GM12878 (cell line): ENCODE measurements at regions not wholly inside any gene's neighbourhood (a gene's known extent, or its start where the extent isn't known, plus 50 kb on each side); places are given as distances from the start of the nearest gene placed in this dataset.

ENCODE experiments used
- ATAC-seq: fragments of 200-7000 bp; cut with Tn5 transposase; 3 replicates; pipeline ENCODE4 v1.9.1; 2020; ENCODE audit warnings: mild to moderate bottlenecking, moderate library complexity
- BruUV-seq: library from RNA; stranded (reverse); fragments of 400-500 nt; replicated peaks from 2 replicates; lab custom pipeline; 2021; lab: Mats Ljungman, UMichigan
- CTCF ChIA-PET: fragments of 300-600 bp; sonication (Branson Sonifier 250); formaldehyde crosslinking; extraction: SDS; loops from one replicate; lab custom pipeline; 2021; ENCODE audit warnings: inconsistent platforms; lab: Yijun Ruan, JAX
- POLR2A ChIA-PET: fragments of 350-600 bp; formaldehyde crosslinking; extraction: SDS; loops from one replicate; lab custom pipeline; 2021; ENCODE audit warnings: inconsistent platforms; lab: Charles Lee
- RAD21 ChIA-PET: fragments of 300-600 bp; sonication (Branson Sonifier 250); formaldehyde crosslinking; loops from one replicate; lab custom pipeline; 2023; ENCODE audit warnings: antibody characterized with exemption; ENCODE audit not compliant: unreplicated experiment; lab: Charles Lee
- SMC1A ChIA-PET: fragments of 300-600 bp; sonication (Branson Sonifier 250); formaldehyde crosslinking; loops from one replicate; lab custom pipeline; 2023; ENCODE audit not compliant: unreplicated experiment, uncharacterized antibody; lab: Charles Lee
- DNase-seq: peaks from one replicate; pipeline ENCODE4 v3.0.0-alpha.2; 2011; ENCODE audit warnings: low read depth, low spot score
- FAIRE-seq: peaks from 3 replicates; lab custom pipeline; 2011; peaks lifted over from hg19 to GRCh38; lab: Jason Lieb, UNC
- H2AFZ ChIP-seq: 2 replicates; pipeline ENCODE4 v1.6.0; 2011; ENCODE audit warnings: low read depth, low read length, control low read depth; ENCODE audit not compliant: control insufficient read depth
- H3K27ac ChIP-seq: 2 replicates; pipeline ENCODE4 v1.5.1; 2011; ENCODE audit warnings: control low read depth; ENCODE audit not compliant: control insufficient read depth, insufficient read depth
- H3K27me3 ChIP-seq, 2 experiments: replicated peaks in 1 of 2; 2 replicates each; pipeline versions ENCODE4 v1.6.0 to v1.6.1; 2011; ENCODE audit warnings: low read length in 1 of 2; ENCODE audit not compliant: control insufficient read depth in 2 of 2, insufficient read depth in 2 of 2
- H3K36me3 ChIP-seq, 2 experiments: 2 replicates each; pipeline ENCODE4 v1.5.1; 2011; ENCODE audit warnings: low read length in 1 of 2; ENCODE audit not compliant: control insufficient read depth in 2 of 2, insufficient read depth in 2 of 2
- H3K4me1 ChIP-seq: 2 replicates; pipeline ENCODE4 v1.6.1; 2011; ENCODE audit warnings: mild to moderate bottlenecking, low read length, moderate library complexity, mixed read lengths; ENCODE audit not compliant: control insufficient read depth, insufficient read depth
- H3K4me2 ChIP-seq: 2 replicates; pipeline ENCODE4 v1.6.0; 2011; ENCODE audit warnings: control low read depth; ENCODE audit not compliant: control insufficient read depth, insufficient read depth
- H3K4me3 ChIP-seq: fragments of 200-600 bp; sonication (generic); 2 replicates; pipeline ENCODE4 v1.5.1; 2016
- H3K79me2 ChIP-seq: 2 replicates; pipeline ENCODE4 v1.6.0; 2011; ENCODE audit warnings: low read length; ENCODE audit not compliant: control insufficient read depth, insufficient read depth
- H3K9ac ChIP-seq: 2 replicates; pipeline ENCODE4 v1.8.0; 2011; ENCODE audit warnings: low read length, control low read depth, mixed read lengths; ENCODE audit not compliant: control insufficient read depth, insufficient read depth
- H3K9me3 ChIP-seq: replicated peaks from 3 replicates; pipeline ENCODE4 v1.5.1; 2011; ENCODE audit warnings: mild to moderate bottlenecking, low read length; ENCODE audit not compliant: control insufficient read depth, insufficient read depth
- H4K20me1 ChIP-seq: 2 replicates; pipeline ENCODE4 v1.6.0; 2011; ENCODE audit not compliant: control insufficient read depth, insufficient read depth
- DPF2 ChIP-seq: fragments of 450-650 bp; IDR thresholded peaks from 2 replicates; pipeline ENCODE4 v1.6.1; 2017; ENCODE audit warnings: mild to moderate bottlenecking
- JUND ChIP-seq: IDR thresholded peaks from 2 replicates; pipeline ENCODE4 v1.6.1; 2012; ENCODE audit warnings: low read depth, mild to moderate bottlenecking, low read length, improper control_type of control experiment, moderate library complexity
- MTA3 ChIP-seq: IDR thresholded peaks from 2 replicates; pipeline ENCODE4 v1.6.1; 2012; ENCODE audit warnings: low read length, inconsistent platforms, borderline replicate concordance
- RELB ChIP-seq: fragments of 450-650 bp; IDR thresholded peaks from 2 replicates; pipeline ENCODE4 v1.6.1; 2017; ENCODE audit warnings: low read depth, mild to moderate bottlenecking, moderate library complexity
- SPI1 ChIP-seq: IDR thresholded peaks from 2 replicates; pipeline ENCODE4 v1.6.1; 2011; ENCODE audit warnings: low read depth, mild to moderate bottlenecking, low read length, moderate library complexity, borderline replicate concordance; ENCODE audit not compliant: insufficient read depth
- ZBTB4 ChIP-seq: fragments of 450-650 bp; formaldehyde crosslinking; IDR thresholded peaks from 2 replicates; pipeline ENCODE4 v1.4.0; 2022; ENCODE audit warnings: mild to moderate bottlenecking, moderate library complexity
- WGBS: methylation state at CpG from one replicate; pipeline ENCODE4 v1.1.6; 2016; ENCODE audit warnings: low lambda C conversion rate; ENCODE audit not compliant: insufficient replicate concordance, insufficient coverage; ENCODE audit errors: missing lambda C conversion rate; 5-methylcytosine and 5-hydroxymethylcytosine counted together
- in situ Hi-C: fragments of 300-500 bp; cut with MboI; formaldehyde crosslinking; loops from 9 replicates; pipeline ENCODE4 v1.14.3; 2018; ENCODE audit warnings: mixed read lengths
- intact Hi-C: fragments of 100-400 bp; cut with micrococcal nuclease; formaldehyde crosslinking; loops from one replicate; pipeline ENCODE4 v1.14.2; 2022; ENCODE audit not compliant: unreplicated experiment
- TF ChIP-seq, protein P1 (sequence below): IDR thresholded peaks from 2 replicates; pipeline ENCODE4 v1.6.1; 2011; ENCODE audit warnings: borderline replicate concordance, low read depth, mild to moderate bottlenecking, moderate library complexity, mixed read lengths, low read length; ENCODE audit not compliant: insufficient read depth; ENCODE audit errors: extremely low read length

- Histone ChIP-seq H3K36me3 (no peaks in the 10 kb centered on the region), H3K9me3 (no peaks in the 10 kb centered on the region), H2AFZ (no peak overlapping the region), H3K27ac (no peak overlapping the region), H3K27me3 (peaks cover 0 to 1% of the 10 kb centered on the region in 2 experiments; a peak in 1 of 4 replicates), H3K4me2 (no peak overlapping the region), H3K79me2 (no peaks in the 10 kb centered on the region), H3K4me3 (no peak overlapping the region), H3K9ac (no peak overlapping the region), H4K20me1 (no peaks in the 10 kb centered on the region), H3K4me1 (no peaks in the 10 kb centered on the region)
- intact Hi-C loops (no loop called here), in situ Hi-C loops (loop anchor here (25.0 kb wide), 1 partner anchor 710 kb away; no protein-coding TSS in a partner anchor)
- DNase-seq (no peak), ATAC-seq (no peak), FAIRE-seq (no peak)
- 19% methylated on average over 6 of the region's 6 CpGs for WGBS
- ChIA-PET RAD21 (no interaction called here), POLR2A (no interaction called here), CTCF (no interaction called here), SMC1A (no interaction called here)
- BruUV-seq, result no TSS peak
- TF ChIP-seq SPI1, result no peak
- no peak for TF ChIP-seq MTA3
- TF ChIP-seq, protein P1, sequence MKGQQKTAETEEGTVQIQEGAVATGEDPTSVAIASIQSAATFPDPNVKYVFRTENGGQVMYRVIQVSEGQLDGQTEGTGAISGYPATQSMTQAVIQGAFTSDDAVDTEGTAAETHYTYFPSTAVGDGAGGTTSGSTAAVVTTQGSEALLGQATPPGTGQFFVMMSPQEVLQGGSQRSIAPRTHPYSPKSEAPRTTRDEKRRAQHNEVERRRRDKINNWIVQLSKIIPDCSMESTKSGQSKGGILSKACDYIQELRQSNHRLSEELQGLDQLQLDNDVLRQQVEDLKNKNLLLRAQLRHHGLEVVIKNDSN, result peak; percentile 9
Measured at GRCh38 chr14:94677747-94678146, 65.6 kb downstream of the SERPINA3 start.

GRCh38 chr14:94677213-94677612 lies 65.0 kb downstream of the SERPINA3 start:
- Histone ChIP-seq H3K36me3 (no peaks in the 10 kb centered on the region), H3K4me2 (no peak overlapping the region), H2AFZ (no peak overlapping the region), H4K20me1 (no peaks in the 10 kb centered on the region), H3K79me2 (no peaks in the 10 kb centered on the region), H3K9ac (no peak overlapping the region), H3K4me1 (no peaks in the 10 kb centered on the region), H3K9me3 (no peaks in the 10 kb centered on the region), H3K4me3 (no peak overlapping the region), H3K27me3 (peaks cover 0 to 1% of the 10 kb centered on the region in 2 experiments; a peak in 1 of 4 replicates), H3K27ac (no peak overlapping the region)
- CTCF ChIA-PET, result no interaction called here
- RAD21 ChIA-PET, result no interaction called here
- in situ Hi-C loops, result loop anchor here (25.0 kb wide), 1 partner anchor 710 kb away; no protein-coding TSS in a partner anchor
- ATAC-seq, result no peak
- intact Hi-C loops, result no loop called here
- no peak for FAIRE-seq
- POLR2A ChIA-PET, result no interaction called here
- 43% methylated on average over 4 of the region's 4 CpGs for WGBS
- SMC1A ChIA-PET, result no interaction called here
- TF ChIP-seq ZBTB4 (CRISPR knock-in tag) (no peak), JUND (no peak), DPF2 (no peak), RELB (no peak)
- BruUV-seq, result no TSS peak
- no peak for DNase-seq
